SK-N-MC (cell line): ENCODE measurements at regions not wholly inside any gene's neighbourhood (a gene's known extent, or its start where the extent isn't known, plus 50 kb on each side); places are given as distances from the start of the nearest gene placed in this dataset.

ENCODE experiments used
- DNase-seq: peaks from one replicate; pipeline ENCODE4 v3.0.0-alpha.2; 2011; ENCODE audit warnings: low read depth, low spot score
- H3K27ac ChIP-seq: fragments of 200-600 bp; sonication (generic); 2 replicates; pipeline ENCODE4 v1.5.1; 2016; ENCODE audit warnings: mixed run types
- H3K36me3 ChIP-seq: fragments of 200-600 bp; sonication (generic); 2 replicates; pipeline ENCODE4 v1.6.1; 2017; ENCODE audit warnings: antibody characterized with exemption, low read length, mixed read lengths; ENCODE audit not compliant: insufficient read depth
- H3K4me3 ChIP-seq: fragments of 200-600 bp; sonication (generic); 2 replicates; pipeline ENCODE4 v1.5.1; 2016
- H3K9ac ChIP-seq: fragments of 200-600 bp; sonication (generic); 2 replicates; pipeline ENCODE4 v1.8.0; 2017; ENCODE audit warnings: mixed run types, mixed read lengths; ENCODE audit not compliant: insufficient read length
- H3K9me3 ChIP-seq: fragments of 200-600 bp; sonication (generic); 2 replicates; pipeline ENCODE4 v1.6.1; 2017; ENCODE audit warnings: low read depth, mild to moderate bottlenecking, antibody characterized with exemption, low read length, moderate library complexity, mixed read lengths
- EZH2 ChIP-seq: fragments of 200-600 bp; sonication (generic); IDR thresholded peaks from one replicate; pipeline ENCODE4 v1.6.1; 2017; ENCODE audit warnings: antibody characterized with exemption
- FOXP2 ChIP-seq: optimal IDR thresholded peaks from 2 replicates; pipeline ENCODE3; 2011; ENCODE audit warnings: mild to moderate bottlenecking, moderate library complexity; ENCODE audit not compliant: insufficient read depth; ENCODE audit errors: extremely low read length, control extremely low read depth
- POLR2AphosphoS5 ChIP-seq: IDR thresholded peaks from 2 replicates; pipeline ENCODE4 v1.6.1; 2012; ENCODE audit warnings: mild to moderate bottlenecking, low read depth, low read length, borderline replicate concordance

DNA sequence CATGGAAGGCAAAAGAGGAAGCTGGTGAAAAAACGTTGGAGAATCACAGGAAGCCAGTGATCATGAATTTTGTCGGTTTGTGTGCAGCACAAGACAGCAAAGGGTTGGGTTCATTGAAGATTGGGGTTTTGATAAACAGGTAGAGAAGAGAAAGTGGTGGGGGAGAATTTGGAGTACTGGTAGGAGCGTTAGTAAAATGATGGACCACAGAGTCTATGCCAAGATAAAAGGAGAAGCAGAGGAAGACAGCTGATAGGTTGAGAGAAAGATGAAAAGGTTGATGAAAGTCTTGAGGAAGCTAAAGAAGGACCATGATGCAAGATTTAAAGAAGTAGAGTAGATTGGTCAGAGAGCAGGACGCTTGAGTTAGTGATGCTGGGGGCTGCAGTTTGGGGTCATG lies 156.8 kb upstream of the POU3F1 start:
- no peak for DNase-seq
- H3K4me3 ChIP-seq: no peak overlapping the region
- no peaks in the 10 kb centered on the region for H3K9me3 ChIP-seq
- TF ChIP-seq POLR2AphosphoS5 (no peak), EZH2 (no peak), FOXP2 (no peak)
- no peaks in the 10 kb centered on the region for H3K36me3 ChIP-seq
- H3K27ac ChIP-seq: no peak overlapping the region
- no peak overlapping the region for H3K9ac ChIP-seq

- Histone ChIP-seq H3K4me3 (no peak overlapping the region), H3K36me3 (no peaks in the 10 kb centered on the region), H3K9ac (no peak overlapping the region), H3K9me3 (no peaks in the 10 kb centered on the region), H3K27ac (no peak overlapping the region)
- DNase-seq: no peak
- TF ChIP-seq EZH2: no peak
- TF ChIP-seq POLR2AphosphoS5: no peak
- TF ChIP-seq FOXP2: no peak
Measured at GRCh38 chr1:38201431-38201830, 154.8 kb upstream of the POU3F1 start.

GRCh38 chr1:38198621-38199020 lies 152.0 kb upstream of the POU3F1 start:
- no peak overlapping the region for H3K27ac ChIP-seq
- no peaks in the 10 kb centered on the region for H3K36me3 ChIP-seq
- TF ChIP-seq EZH2 (no peak), FOXP2 (no peak), POLR2AphosphoS5 (no peak)
- H3K4me3 ChIP-seq: no peak overlapping the region
- H3K9me3 ChIP-seq: no peaks in the 10 kb centered on the region
- H3K9ac ChIP-seq: no peak overlapping the region
- no peak for DNase-seq

DNA sequence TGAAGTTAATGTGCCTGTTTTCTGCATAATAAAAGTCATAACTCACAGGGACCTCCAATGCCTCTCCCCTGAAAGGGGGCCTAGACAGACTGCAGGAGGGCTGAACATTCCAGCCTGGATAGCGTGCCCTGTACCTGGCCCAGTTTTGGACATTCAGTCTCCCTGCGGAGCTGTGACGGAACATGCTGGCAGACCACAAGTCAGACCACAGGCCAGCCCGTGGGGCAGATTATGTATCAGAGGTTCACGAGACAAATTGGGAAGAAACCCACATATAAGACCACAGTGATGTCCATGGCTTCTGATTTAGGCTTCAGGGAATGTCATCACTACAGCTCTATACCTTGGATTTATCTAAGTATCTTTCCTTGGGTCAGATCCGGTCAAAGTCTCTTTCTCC lies 151.5 kb upstream of the POU3F1 start:
- TF ChIP-seq EZH2: no peak
- TF ChIP-seq FOXP2: no peak
- no peak for TF ChIP-seq POLR2AphosphoS5
- Histone ChIP-seq H3K9me3 (no peaks in the 10 kb centered on the region), H3K9ac (no peak overlapping the region), H3K4me3 (no peak overlapping the region), H3K27ac (no peak overlapping the region), H3K36me3 (no peaks in the 10 kb centered on the region)
- no peak for DNase-seq

- Histone ChIP-seq H3K9ac (no peak overlapping the region), H3K27ac (no peak overlapping the region), H3K4me3 (no peak overlapping the region), H3K9me3 (no peaks in the 10 kb centered on the region), H3K36me3 (no peaks in the 10 kb centered on the region)
- DNase-seq: no peak
- TF ChIP-seq EZH2: no peak
- no peak for TF ChIP-seq FOXP2
- no peak for TF ChIP-seq POLR2AphosphoS5
Measured at GRCh38 chr1:38197312-38198061, 150.9 kb upstream of the POU3F1 start.

GRCh38 chr1:38194472-38194871 lies 147.9 kb upstream of the POU3F1 start:
- H3K9me3 ChIP-seq: no peaks in the 10 kb centered on the region
- no peak for DNase-seq
- H3K36me3 ChIP-seq: no peaks in the 10 kb centered on the region
- TF ChIP-seq POLR2AphosphoS5 (no peak), EZH2 (no peak), FOXP2 (no peak)
- H3K4me3 ChIP-seq: no peak overlapping the region
- no peak overlapping the region for H3K9ac ChIP-seq
- no peak overlapping the region for H3K27ac ChIP-seq

- no peak overlapping the region for H3K4me3 ChIP-seq
- TF ChIP-seq POLR2AphosphoS5: no peak
- TF ChIP-seq FOXP2: no peak
- no peak for TF ChIP-seq EZH2
- H3K27ac ChIP-seq: no peak overlapping the region
- no peak for DNase-seq
- no peak overlapping the region for H3K9ac ChIP-seq
- no peaks in the 10 kb centered on the region for H3K9me3 ChIP-seq
- H3K36me3 ChIP-seq: no peaks in the 10 kb centered on the region
Measured at GRCh38 chr1:38193040-38193439, 146.4 kb upstream of the POU3F1 start.

GRCh38 chr1:38191461-38191860 lies 144.9 kb upstream of the POU3F1 start:
- no peak for DNase-seq
- Histone ChIP-seq H3K9me3 (no peaks in the 10 kb centered on the region), H3K9ac (no peak overlapping the region), H3K4me3 (no peak overlapping the region), H3K36me3 (no peaks in the 10 kb centered on the region), H3K27ac (no peak overlapping the region)
- TF ChIP-seq FOXP2 (no peak), POLR2AphosphoS5 (no peak), EZH2 (no peak)

DNA sequence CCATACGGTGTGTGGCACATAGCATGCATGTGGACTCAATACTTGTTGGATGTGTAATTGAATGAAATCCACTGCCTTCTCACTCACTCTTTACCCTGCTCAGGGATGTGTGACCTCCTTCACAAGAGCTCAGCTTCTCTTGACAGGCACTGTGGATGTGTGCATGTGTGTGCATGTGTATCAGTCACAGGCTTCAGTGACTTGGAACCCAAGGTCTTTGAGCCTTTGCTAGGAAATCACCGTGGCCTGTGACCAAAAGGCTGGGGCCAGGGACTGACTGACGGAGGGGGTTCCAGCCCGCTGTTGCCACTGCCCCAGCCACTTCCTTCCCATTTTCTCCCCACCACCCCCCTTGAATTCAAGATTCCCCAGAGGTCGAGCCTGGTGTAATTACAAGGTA lies 144.4 kb upstream of the POU3F1 start:
- no peak overlapping the region for H3K9ac ChIP-seq
- H3K9me3 ChIP-seq: no peaks in the 10 kb centered on the region
- TF ChIP-seq EZH2 (no peak), FOXP2 (no peak), POLR2AphosphoS5 (no peak)
- no peak overlapping the region for H3K4me3 ChIP-seq
- H3K27ac ChIP-seq: no peak overlapping the region
- H3K36me3 ChIP-seq: no peaks in the 10 kb centered on the region
- no peak for DNase-seq
